NCI-H1105 treated with DMSO at 0.1 percent for 48 hours (cell line): ENCODE measurements at regions not wholly inside any gene's neighbourhood (a gene's known extent, or its start where the extent isn't known, plus 50 kb on each side); places are given as distances from the start of the nearest gene placed in this dataset.

Source experiments
- DNase-seq: peaks from one replicate; lab custom pipeline; 2025; lab: John Stamatoyannopoulos, UW

GRCh38 chr2:207257251-207258250 is 91.8 kb upstream of the KLF7 start:
- no peak for DNase-seq

GRCh38 chr2:207258263-207258991 is 92.7 kb upstream of the KLF7 start:
- no peak for DNase-seq

GRCh38 chr2:207260021-207260420 is 94.3 kb upstream of the KLF7 start:
- no peak for DNase-seq

GRCh38 chr2:207260947-207261346 is 95.2 kb upstream of the KLF7 start:
- no peak for DNase-seq

- DNase-seq = no peak
Measured at GRCh38 chr2:207264310-207264709, 98.6 kb upstream of the KLF7 start.

- no peak for DNase-seq
Measured at GRCh38 chr2:207265332-207265731, 99.6 kb upstream of the KLF7 start.

- no peak for DNase-seq
Measured at GRCh38 chr2:207265869-207266268, 100.1 kb upstream of the KLF7 start.

GRCh38 chr2:207266648-207267047 is 100.9 kb upstream of the KLF7 start:
- DNase-seq = no peak

- no peak for DNase-seq
Measured at GRCh38 chr2:207269038-207269437, 103.3 kb upstream of the KLF7 start.

GRCh38 chr2:207274530-207275189 is 108.9 kb upstream of the KLF7 start:
- no peak for DNase-seq

GRCh38 chr2:207275779-207276178 is 110.0 kb upstream of the KLF7 start:
- DNase-seq = no peak

- no peak for DNase-seq
Measured at GRCh38 chr2:207276248-207276647, 110.5 kb upstream of the KLF7 start.

GRCh38 chr2:207276858-207277257 is 111.1 kb upstream of the KLF7 start:
- no peak for DNase-seq

- no peak for DNase-seq
Measured at GRCh38 chr2:207279520-207279919, 113.8 kb upstream of the KLF7 start.

- no peak for DNase-seq
Measured at GRCh38 chr2:207281436-207281835, 115.7 kb upstream of the KLF7 start.

GRCh38 chr2:207282916-207283315 is 117.2 kb upstream of the KLF7 start:
- DNase-seq = no peak

GRCh38 chr2:207283356-207283755 is 117.6 kb upstream of the KLF7 start:
- DNase-seq = no peak

GRCh38 chr2:207284556-207285472 is 119.1 kb upstream of the KLF7 start:
- DNase-seq = no peak

- DNase-seq = no peak
Measured at GRCh38 chr2:207285473-207285815, 119.7 kb upstream of the KLF7 start.

- no peak for DNase-seq
Measured at GRCh38 chr2:207286106-207286505, 120.4 kb upstream of the KLF7 start.

- DNase-seq = no peak
Measured at GRCh38 chr2:207288628-207289027, 122.9 kb upstream of the KLF7 start.
